ELF-1 (cell line): ENCODE measurements at regions not wholly inside any gene's neighbourhood (a gene's known extent, or its start where the extent isn't known, plus 50 kb on each side); places are given as distances from the start of the nearest gene placed in this dataset.

Experiments used
- DNase-seq: peaks from one replicate; pipeline ENCODE4 v3.0.0-alpha.2; 2016; ENCODE audit warnings: low read depth, low spot score

DNA sequence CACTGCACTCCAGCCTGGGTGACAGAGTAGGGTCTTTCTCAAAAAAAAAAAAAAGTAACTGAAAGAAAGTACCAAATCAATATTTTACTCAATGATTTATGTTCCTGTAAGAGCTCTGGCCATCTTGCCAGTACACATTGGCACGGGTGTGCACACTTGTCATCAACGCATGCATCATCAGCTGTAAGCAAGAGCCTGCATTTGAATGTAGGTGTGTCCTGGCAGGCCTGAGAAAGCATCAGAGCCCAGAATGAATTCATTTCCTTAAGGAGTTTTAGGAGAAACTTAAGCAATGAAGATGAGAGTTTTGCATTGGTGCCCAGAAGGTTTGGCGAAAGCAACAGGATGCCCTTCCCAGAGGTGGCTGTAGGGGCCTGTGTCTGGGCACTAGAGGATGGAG lies 88.5 kb upstream of the FZD10 start:
- no peak for DNase-seq

DNA sequence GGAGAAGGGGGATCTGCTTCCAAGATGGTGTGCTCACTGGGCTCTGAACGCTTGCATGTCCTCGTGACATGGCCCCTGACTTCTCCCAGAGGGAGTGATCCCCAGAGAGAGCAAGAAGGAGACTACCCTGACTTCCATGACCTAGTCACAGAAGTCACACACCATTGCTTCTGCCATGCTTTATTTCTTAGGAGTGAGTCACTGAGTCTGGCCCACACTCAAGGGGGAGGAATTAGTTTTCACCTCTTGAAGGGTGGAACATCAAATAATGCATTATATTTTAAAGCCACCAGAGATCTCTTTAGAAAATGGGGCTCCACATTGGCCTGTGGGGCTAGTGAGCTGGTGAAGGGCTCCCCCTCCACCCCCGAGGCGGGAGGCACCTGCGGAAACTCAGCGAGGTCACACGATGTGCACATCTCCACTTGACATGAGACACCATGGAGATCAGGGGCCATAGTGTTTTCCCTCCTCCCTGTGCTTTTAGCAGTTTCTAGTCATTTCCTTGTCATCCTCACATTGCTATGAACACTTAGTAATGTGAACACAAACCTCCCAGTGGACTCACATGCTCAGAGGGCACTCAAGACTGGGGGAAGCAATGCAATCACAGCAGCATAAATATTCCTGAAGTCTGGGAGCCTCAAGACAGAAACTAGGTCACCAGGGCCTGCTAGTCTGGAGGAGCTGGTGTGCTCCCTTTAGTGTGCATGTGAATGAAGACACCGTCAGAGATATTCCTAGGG lies 87.4 kb upstream of the FZD10 start:
- no peak for DNase-seq

DNA sequence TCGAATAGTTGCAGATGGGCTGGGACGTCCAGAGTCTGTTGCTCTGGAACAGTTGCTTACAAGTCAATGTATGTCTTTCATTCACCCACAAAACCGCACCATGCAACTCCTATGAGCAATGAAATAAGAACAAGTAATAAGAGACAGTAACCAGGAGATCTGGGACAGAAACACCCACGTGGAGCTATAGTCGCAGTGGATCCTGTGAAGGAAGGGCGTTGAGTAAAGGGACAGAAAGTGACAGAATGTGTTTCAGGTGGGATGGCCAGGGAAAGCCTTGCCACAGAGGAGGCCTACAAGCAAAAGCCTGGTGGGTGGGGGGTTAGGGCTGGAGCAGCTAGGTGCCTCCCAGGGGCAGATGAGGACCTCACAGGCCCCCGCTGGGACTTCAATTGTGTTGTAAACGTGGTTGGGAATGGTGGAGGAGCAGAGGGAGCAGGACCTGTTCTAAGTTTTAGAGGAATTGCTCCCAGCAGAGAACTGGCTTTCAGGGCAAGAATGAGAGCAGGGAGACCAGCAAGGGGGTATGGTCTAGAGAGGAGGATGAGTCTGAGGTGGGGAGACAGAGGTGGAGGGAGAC lies 86.7 kb upstream of the FZD10 start:
- DNase-seq = peak; percentile 39

DNA sequence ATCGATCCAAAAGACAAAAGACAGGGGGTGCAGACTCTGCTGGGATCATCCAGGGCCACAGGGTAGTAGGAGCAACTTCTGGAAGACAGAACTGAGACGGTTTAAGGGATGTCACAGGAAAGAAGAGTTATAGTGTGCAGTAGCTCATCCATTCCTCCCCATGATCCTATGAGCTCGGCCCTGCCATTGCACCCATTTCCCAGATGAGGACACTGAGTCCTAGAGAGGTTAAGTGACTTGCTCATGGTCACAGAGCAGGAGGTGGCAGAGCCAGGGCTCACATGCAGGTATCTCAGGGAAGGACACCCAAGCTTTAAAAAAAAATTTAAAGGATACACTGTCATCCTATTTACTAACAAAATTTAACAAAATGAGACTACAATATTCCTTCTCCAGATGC lies 86.1 kb upstream of the FZD10 start:
- no peak for DNase-seq

DNA sequence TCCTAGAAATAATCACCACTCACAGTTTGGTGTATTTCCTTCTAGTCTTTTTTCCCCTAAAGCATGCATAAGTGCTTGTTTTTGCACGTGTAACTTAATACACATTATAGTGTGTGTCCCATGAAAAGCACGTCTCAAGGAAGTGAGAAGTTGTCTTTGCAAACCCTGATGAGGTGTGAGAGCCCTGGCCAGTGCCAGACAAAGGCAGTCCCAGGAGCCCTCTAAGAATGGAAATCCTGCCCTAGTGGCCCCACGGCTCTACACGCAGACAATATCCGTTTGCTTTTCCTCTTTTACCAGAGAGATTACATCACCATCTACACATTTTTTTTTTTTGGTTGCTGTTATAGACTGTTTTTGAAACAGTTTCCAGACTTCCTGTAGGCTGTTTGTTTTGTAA lies 85.5 kb upstream of the FZD10 start:
- no peak for DNase-seq

DNA sequence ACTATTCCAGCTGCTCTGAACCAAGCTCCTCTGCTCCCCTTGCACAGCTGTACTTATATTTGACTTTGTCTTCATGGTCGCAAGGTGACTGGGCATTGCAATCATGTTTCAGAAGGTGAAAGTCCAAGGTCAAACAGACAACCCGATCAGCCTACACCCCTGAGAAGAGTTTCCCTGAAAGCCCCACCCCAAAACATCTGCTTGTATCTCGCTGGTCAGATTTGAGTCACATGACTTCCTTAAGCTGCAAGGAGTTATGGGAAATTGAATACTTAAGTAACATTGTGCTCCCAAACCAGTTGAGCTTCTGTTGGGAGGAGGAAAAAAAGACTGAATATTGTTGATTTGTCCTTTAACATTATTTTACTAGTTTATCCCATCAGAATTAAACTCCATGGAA lies 83.4 kb upstream of the FZD10 start:
- no peak for DNase-seq

DNA sequence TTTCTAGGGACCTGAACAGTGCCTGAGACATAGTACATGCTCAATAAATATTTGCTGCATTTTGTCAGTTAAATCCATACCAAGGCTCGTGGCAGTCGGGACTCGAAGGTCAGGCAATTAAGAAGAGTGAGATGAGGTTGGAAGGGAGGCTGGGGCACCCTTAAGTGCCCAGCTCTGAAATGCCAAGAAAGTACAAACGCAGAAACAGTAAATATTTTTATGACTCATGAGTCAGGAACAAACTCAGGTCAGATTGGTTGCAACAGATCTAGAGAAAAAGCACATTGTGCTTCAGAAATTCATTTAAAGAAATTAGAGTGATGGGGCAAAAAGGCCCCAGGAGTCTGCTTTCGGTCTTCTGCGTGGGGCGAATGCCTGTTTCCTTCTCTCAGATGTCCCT lies 83.0 kb upstream of the FZD10 start:
- DNase-seq = no peak

DNA sequence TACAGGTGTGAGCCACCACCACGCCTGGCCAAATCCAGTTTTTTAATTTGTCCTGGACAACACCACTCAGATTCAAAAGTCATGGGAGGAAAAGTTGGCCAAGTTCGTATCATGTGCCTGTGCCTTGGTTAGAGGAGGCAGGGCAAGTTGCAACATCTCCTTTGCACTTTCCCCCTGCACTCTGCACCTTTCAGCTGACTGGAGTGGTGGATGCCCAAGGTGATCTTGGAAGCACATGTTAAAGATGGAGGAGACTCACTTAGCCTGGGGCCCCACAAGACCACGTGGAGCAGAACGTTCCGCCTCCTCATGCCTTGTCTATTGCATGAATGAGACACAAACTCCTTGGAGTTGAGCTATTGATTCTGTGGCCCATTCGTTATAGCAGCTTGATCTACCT lies 82.1 kb upstream of the FZD10 start:
- DNase-seq = no peak

DNA sequence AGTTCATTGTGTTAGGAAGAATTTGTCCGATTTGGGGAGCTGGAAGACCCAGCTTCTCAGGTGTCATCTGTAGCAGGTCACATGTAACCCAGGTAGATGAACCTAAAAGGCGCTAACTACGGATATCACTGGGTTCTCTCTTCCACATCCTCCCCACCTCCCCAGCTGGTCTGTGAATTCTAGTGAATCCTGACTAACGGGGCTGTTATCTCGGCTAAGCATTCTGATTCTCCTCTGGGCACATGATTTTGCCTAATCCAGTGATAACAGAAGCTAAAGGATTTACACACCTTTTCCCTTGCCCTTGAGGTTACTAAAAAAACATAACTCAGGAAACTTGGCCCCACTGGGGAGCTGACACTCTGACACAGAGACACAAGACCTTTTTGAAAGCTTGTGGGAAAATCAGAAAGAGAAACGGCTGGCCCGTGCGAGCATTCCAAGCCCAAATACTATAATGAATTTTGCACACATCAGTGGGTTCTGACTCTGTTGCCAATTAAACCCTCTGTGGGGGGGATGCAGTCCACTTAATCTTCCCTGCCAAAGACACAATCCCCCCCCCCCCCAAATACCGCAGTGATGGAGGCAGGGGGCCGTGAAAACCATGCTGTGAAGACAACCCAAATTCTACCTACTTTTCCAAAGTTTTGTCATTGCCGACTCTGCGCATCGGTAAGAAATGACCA lies 81.0 kb upstream of the FZD10 start:
- no peak for DNase-seq

DNA sequence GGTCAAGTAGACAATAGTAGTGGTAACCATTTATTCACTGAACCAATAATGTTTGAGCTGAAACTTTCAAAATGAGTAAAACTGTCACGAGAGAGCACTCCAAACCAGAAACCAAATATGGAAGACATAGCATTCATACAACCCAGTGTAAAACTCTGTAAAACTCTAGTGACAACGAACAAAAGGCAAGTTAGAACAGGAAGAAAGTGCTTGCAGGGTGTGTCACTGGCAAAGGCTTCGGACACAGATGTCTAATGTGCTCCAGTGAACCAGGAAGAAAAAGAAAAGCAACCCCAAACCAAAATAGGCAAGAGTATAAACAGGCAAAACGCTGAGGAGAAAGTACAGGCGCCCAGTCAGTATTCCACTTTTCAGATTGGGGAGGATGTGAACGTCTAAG lies 79.3 kb upstream of the FZD10 start:
- DNase-seq = no peak

DNA sequence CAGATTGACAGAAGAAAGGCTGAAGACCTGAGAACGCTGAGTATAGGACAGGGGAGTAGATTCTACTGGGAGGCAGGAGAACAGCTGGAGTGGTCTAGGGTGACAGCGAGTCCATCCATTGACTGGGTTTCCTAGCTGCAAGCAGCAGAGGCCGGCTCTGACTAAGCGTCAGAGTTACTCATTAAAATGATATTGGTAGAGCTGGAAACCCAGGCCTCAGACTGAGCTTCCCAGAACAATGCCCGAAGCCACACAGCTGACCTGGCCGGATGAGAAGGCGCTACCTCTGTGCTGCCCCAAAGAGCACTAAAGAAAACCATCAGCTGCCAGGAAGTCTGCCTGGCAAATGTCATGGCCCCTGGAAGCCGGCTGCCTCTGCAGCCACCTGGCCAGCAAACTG lies 78.5 kb upstream of the FZD10 start:
- DNase-seq = no peak

DNA sequence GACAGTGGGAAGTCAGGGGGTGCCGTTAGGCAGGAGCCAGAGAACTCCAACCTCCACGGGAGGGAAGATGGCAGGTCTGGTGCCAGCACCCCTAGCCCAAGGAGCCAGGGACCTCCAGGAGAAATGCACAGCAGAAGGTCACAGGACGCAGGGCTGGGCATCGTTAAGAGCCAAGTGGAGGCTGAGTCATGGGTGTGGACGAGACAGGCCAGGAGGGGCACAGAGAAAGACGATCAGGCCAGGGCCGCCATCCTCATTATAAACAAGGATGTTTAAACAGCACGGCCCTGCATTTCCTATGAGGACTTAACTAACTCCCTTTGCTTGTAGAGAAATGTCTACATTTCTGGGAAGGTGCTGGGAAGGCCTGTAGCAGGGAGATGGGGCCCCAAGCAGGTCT lies 77.9 kb upstream of the FZD10 start:
- no peak for DNase-seq

DNA sequence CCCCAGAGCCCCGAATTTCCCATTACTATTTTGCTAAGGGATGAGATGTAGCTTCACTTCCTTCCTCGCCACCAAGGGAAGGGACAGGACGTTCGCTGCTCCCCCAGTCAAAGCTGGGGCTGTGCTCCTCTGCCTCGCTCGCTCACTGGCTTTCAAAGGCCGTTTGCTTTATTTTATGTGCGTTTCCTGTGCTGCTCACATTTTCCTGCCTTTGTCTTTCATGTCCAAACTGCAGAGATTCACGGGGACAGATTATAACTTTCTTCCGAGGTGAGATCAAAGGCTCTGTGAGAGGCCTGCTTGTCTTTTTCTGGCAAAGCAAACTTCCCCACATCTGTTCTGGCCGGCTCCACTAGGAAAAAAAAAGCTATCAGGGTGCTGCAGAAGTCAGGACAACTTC lies 76.0 kb upstream of the FZD10 start:
- no peak for DNase-seq

DNA sequence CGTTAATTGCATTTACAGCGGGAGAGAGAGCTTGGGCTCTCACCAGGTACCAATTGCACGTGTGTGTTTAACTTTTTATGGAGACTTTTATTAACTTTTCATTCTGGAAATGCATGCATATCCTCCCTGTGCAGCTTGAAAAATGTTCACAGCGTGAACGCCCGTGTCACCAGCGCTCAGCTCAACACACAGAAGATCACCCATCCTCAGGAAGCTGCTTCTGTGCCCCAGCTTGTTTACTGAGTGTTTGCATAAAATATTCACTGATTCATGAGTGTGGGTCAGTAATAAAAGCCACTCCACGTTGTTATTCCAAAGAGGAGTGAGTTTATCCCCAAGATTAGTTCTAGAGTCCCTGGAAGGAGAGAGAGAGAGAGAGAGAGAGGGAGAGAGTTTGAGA lies 75.5 kb upstream of the FZD10 start:
- no peak for DNase-seq

DNA sequence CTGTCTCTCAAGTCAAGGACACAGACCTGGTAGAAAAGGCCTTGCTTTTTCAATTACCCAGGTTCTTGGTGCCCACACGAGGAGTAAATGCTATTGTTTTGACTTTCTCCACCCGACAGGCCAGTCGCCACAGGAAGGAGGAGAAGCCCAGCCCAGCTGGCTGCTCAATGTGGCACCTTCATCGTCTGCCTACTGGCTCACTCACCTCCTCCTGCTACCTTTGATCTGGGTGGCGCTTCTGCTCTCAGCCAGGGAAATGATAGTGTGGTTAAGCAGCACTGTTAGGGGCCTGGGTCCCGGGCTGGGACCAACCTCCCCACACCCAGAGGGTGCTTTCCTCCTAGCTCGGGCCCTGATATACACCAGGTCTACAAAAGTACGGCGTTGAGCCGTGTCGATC lies 75.0 kb upstream of the FZD10 start:
- DNase-seq = no peak

DNA sequence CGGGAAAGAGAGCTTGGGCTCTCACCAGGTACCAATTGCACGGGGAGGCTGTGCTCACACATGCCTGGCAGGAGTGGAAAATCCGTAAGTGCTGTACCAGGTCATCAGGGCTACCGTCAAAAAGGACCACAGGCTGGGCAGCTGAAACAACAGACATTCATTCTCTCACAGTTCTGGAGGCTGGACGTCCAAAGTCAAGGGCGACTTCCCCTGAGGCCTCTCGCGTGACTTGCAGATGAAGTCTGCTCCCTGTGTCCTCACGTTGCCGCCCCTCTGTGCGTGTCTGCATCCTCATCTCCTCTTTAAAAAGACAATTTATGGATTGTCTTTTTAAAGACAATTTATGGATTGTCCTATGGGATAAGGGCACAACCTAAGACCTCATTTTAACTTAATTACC lies 73.8 kb upstream of the FZD10 start:
- no peak for DNase-seq

DNA sequence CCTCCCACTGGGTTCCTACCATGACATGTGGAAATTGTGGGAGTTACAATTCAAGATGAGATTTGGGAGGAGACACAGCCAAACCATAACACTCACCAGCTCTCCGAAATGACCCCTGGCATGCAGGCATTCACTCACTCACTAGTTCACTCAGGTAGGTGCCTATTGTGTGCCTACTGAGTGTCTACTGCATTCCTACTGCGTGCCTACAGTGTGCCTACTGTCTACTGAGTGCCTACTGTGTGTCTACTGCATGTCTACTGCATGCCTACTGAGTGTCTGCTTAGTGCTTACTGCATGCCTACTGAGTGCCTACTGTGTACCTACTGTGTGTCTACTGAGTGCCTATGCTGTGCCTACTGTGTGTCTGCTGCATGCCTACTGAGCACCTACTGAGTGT lies 71.7 kb upstream of the FZD10 start:
- no peak for DNase-seq

DNA sequence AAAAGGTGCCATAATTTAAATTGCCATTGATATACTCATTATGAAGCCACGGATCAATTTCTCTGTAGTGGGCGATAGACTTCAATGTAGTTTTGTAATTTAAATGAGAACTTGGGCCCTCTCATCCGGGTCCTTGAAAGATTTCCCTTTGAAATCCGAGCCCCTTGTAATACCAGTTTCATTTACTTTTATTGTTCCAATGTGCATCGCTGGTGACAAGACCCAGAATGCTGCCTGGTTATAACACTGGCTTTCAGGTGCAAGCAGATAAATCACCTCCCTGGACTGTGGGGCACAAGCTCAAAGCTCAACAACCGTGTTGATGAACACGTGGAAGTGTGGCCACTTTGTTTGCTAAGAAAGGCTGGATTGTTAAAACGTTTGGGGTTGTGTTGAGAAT lies 68.9 kb upstream of the FZD10 start:
- no peak for DNase-seq

DNA sequence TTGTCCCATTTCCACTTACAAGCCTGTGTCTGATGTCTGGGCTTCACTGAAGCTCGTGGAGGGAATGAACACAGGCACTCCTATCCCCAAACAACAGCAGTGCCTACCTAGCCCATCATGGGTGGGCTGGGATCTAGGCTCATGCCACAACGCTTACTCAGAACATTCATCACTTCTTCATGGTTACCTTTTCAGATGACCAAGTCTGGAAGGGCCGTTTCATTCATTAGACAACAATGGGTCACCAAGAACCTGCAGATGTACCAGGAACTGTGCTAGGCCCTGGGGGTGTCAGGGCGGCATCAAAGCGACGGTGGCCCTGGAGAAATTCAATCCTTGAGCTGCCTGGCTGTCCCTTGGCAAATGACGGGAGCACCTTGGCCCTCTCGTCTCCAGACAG lies 64.9 kb upstream of the FZD10 start:
- DNase-seq = no peak

DNA sequence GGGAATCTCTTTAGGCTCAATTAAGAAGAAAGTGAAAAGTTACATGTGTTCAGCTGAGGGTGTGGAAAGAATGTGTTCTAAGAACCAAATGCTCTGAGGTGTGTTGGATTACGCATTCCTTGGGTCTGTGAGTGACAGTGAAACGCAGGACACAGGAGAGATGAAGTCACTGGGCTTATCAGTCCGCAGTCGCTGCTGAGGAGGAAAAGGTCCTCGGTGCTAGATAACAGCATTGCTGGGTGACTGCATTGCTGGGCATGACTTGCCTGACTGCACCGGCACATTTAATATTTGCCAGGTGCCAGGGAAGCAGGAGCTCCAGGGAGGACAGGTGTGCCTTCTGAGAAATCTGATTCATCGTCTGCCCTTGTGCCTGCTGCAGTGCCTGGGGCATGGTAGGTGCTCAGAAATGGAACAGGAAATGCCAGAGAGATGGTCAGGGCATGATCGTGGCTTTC lies 64.4 kb upstream of the FZD10 start:
- DNase-seq = peak; percentile 65

DNA sequence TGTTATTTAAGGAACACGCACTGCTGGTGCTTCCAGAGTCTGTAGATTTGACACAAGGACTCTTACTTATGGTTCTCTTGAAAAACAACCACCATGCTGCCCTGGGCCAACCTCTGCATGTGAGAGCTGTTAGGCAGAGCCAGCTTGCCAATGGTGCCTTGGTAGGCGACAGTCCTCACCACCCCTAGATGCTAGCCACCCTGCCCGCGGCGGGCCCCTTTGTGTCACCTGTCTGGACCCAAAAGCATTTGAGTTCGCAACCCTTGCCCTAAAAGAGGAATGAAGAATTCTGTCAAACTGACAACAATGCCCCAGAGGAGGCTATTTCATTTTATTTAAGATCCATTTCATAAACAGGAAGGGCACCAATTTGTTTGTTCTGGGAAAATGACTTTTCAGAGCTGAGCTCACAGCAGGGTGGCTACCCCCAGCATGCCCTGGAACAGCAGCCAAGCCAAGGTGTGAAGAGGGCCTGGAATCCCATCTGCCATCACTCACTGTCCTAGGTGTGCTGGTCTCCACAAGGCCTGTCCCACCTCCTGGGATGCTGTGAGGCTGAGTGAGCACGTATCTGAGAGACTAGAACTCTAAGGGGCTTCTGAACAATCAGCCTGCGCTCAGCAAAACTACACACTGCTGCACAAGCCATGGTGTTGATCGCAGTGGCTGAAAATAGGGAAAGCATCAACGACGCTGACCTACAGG lies 63.8 kb upstream of the FZD10 start:
- no peak for DNase-seq

DNA sequence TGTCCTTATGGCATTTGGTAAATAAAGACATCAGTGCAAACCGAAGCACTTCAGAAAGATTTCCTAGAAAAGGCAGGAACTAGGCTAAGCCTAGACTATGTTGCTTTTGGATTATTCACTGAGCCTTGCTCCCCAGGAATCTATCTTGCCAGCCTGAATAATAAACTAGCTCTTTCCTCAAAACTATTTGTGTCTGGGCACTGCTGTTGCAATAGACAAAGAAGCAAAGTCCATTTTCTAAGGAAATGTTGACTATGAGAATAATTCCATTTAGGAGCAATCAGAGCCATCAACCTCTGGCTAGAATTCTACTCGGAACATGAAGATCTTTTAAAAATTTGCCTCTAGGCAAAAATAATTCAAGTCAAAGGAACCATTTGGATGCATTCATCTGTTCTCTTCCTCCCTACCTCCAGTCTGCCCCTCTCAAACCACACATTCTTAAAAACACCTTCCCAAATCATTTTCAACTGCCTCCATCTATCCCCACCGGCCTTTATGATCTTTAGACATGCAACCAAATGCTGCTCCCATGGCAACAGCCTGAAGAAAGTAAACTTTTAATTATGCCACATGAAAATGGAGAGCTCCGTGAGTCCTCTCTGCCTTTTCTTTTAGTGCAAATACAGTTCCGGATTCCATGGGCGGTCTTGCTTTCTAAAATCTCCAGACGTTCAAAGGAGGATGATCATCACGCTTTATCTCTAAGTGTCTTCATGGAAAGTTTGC lies 61.5 kb upstream of the FZD10 start:
- DNase-seq = no peak
